Loucy (cell line): ENCODE measurements at regions not wholly inside any gene's neighbourhood (a gene's known extent, or its start where the extent isn't known, plus 50 kb on each side); places are given as distances from the start of the nearest gene placed in this dataset.

Experiments
- H2AFZ ChIP-seq: fragments of 200-600 bp; sonication (generic); 2 replicates; pipeline ENCODE4 v1.6.0; 2016; ENCODE audit warnings: antibody characterized with exemption, mild to moderate bottlenecking, low read length, moderate library complexity
- H3F3A ChIP-seq: fragments of 200-600 bp; 2 replicates; pipeline ENCODE4 v1.6.0; 2016; ENCODE audit warnings: antibody characterized with exemption, low read depth, mild to moderate bottlenecking
- H3K27me3 ChIP-seq: fragments of 200-600 bp; sonication (generic); 2 replicates; pipeline ENCODE4 v1.6.1; 2014; ENCODE audit warnings: low read length, mild to moderate bottlenecking; ENCODE audit not compliant: insufficient read depth, poor library complexity, severe bottlenecking
- H3K36me3 ChIP-seq: fragments of 200-600 bp; sonication (generic); 2 replicates; pipeline ENCODE4 v1.6.1; 2016; ENCODE audit warnings: low read length; ENCODE audit not compliant: insufficient read depth
- H3K4me1 ChIP-seq: fragments of 200-600 bp; sonication (generic); 2 replicates; pipeline ENCODE4 v1.5.1; 2014; ENCODE audit warnings: low read length, mild to moderate bottlenecking; ENCODE audit not compliant: insufficient read depth, poor library complexity, severe bottlenecking
- H3K4me2 ChIP-seq: fragments of 200-600 bp; sonication (generic); 2 replicates; pipeline ENCODE4 v1.6.0; 2014; ENCODE audit warnings: antibody characterized with exemption, low read length, low read depth, mild to moderate bottlenecking; ENCODE audit not compliant: poor library complexity, severe bottlenecking
- H3K4me3 ChIP-seq: fragments of 200-600 bp; sonication (generic); 2 replicates; pipeline ENCODE4 v1.5.1; 2014; ENCODE audit warnings: low read length, mild to moderate bottlenecking, mixed read lengths; ENCODE audit not compliant: poor library complexity, severe bottlenecking
- H3K79me2 ChIP-seq: fragments of 200-600 bp; sonication (generic); 2 replicates; pipeline ENCODE4 v1.6.1; 2014; ENCODE audit warnings: low read length; ENCODE audit not compliant: insufficient read depth
- H3K9ac ChIP-seq: fragments of 200-600 bp; sonication (generic); 2 replicates; pipeline ENCODE4 v1.6.0; 2014; ENCODE audit warnings: mild to moderate bottlenecking, low read depth, low read length, moderate library complexity; ENCODE audit not compliant: poor library complexity, severe bottlenecking
- H3K9me2 ChIP-seq: fragments of 200-600 bp; sonication (generic); replicated peaks from 2 replicates; pipeline ENCODE4 v1.6.1; 2016; ENCODE audit warnings: low read depth, low read length, mixed read lengths
- H3K9me3 ChIP-seq: fragments of 200-600 bp; sonication (generic); 2 replicates; pipeline ENCODE4 v1.6.1; 2014; ENCODE audit warnings: mild to moderate bottlenecking, antibody characterized with exemption, low read length, low read depth; ENCODE audit not compliant: insufficient read depth
- H4K20me1 ChIP-seq: fragments of 200-600 bp; sonication (generic); 2 replicates; pipeline ENCODE4 v1.6.0; 2014; ENCODE audit warnings: antibody characterized with exemption, low read length, mild to moderate bottlenecking; ENCODE audit not compliant: insufficient read depth, poor library complexity, severe bottlenecking
- CTCF ChIP-seq: fragments of 200-600 bp; sonication (generic); conservative IDR thresholded peaks from 2 replicates; pipeline ENCODE4 v1.5.1; 2014; ENCODE audit warnings: mild to moderate bottlenecking, antibody characterized with exemption, low read length
- EZH2phosphoT487 ChIP-seq: fragments of 200-600 bp; IDR thresholded peaks from 2 replicates; pipeline ENCODE4 v1.6.1; 2018; ENCODE audit warnings: antibody characterized with exemption, mild to moderate bottlenecking, moderate library complexity, borderline replicate concordance

- H3K9me2 ChIP-seq = no peaks in the 10 kb centered on the region
- H3K4me3 ChIP-seq = no peak overlapping the region
- H2AFZ ChIP-seq = no peak overlapping the region
- no peaks in the 10 kb centered on the region for H3K79me2 ChIP-seq
- no peak overlapping the region for H3K9ac ChIP-seq
- H3K4me2 ChIP-seq = no peak overlapping the region
- no peak for TF ChIP-seq EZH2phosphoT487
- TF ChIP-seq CTCF = no peak
- no peaks in the 10 kb centered on the region for H3K9me3 ChIP-seq
- no peaks in the 10 kb centered on the region for H4K20me1 ChIP-seq
- H3F3A ChIP-seq = no peaks in the 10 kb centered on the region
- H3K27me3 ChIP-seq = no peaks in the 10 kb centered on the region
- H3K4me1 ChIP-seq = no peaks in the 10 kb centered on the region
- H3K36me3 ChIP-seq = no peaks in the 10 kb centered on the region
These were observed 812.6 kb upstream of the POU3F3 start for GRCh38 chr2:104041351-104041750.

GRCh38 chr2:104043864-104044263 is 810.1 kb upstream of the POU3F3 start:
- Histone ChIP-seq H3K9me2 (no peaks in the 10 kb centered on the region), H3F3A (no peaks in the 10 kb centered on the region), H3K9me3 (no peaks in the 10 kb centered on the region), H2AFZ (no peak overlapping the region), H3K4me1 (no peaks in the 10 kb centered on the region), H3K27me3 (no peaks in the 10 kb centered on the region), H3K36me3 (no peaks in the 10 kb centered on the region), H3K9ac (no peak overlapping the region), H3K4me3 (no peak overlapping the region), H3K79me2 (no peaks in the 10 kb centered on the region), H4K20me1 (no peaks in the 10 kb centered on the region), H3K4me2 (no peak overlapping the region)
- TF ChIP-seq CTCF (no peak), EZH2phosphoT487 (no peak)

GRCh38 chr2:104045071-104045470 is 808.8 kb upstream of the POU3F3 start:
- Histone ChIP-seq H3K27me3 (no peaks in the 10 kb centered on the region), H3K9me3 (no peaks in the 10 kb centered on the region), H4K20me1 (no peaks in the 10 kb centered on the region), H3K9me2 (no peaks in the 10 kb centered on the region), H3K4me2 (no peak overlapping the region), H3F3A (no peaks in the 10 kb centered on the region), H3K79me2 (no peaks in the 10 kb centered on the region), H3K36me3 (no peaks in the 10 kb centered on the region), H3K9ac (no peak overlapping the region), H2AFZ (no peak overlapping the region), H3K4me1 (no peaks in the 10 kb centered on the region), H3K4me3 (no peak overlapping the region)
- no peak for TF ChIP-seq EZH2phosphoT487
- TF ChIP-seq CTCF = no peak
